ENCODE measurements at regions not wholly inside any gene's neighbourhood (a gene's known extent, or its start where the extent isn't known, plus 50 kb on each side); places are given as distances from the start of the nearest gene placed in this dataset.

DNA sequence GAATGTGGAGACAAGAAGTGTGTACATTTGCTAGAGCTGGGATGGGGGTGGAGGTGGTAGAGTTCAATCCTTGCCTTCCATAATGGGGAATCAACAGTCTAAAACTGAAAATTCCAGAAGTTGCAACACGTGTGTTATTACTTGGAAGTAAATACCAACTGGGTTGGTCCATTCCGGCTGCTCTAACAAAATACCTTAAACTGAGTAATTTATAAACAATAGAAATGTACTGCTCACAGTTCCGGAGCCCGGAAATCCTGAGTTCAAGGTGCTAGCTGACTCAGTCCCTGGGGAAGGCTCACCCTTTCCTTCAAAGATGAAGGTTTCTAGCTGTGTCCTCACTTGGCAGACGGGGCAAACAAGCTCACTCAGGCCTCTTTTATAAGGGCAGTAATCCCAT, 59.0 kb downstream of the RIN2 start:
- no peak for TF ChIP-seq POLR2AphosphoS5 (IDR thresholded peaks at IDR 0.05; ENCODE audit: borderline replicate concordance, low read depth, low read length)
- TF ChIP-seq EZH2 (IDR thresholded peaks at IDR 0.05): no peak
